ENCODE measurements at regions not wholly inside any gene's neighbourhood (a gene's known extent, or its start where the extent isn't known, plus 50 kb on each side); places are given as distances from the start of the nearest gene placed in this dataset.
A peak's percentile ranks its signal among the peaks of the same experiment; 100 is the strongest.

GRCh38 chr9:82129708-82130107, 141.1 kb downstream of the SPATA31D1 start:
- peaks cover 67% of the 10 kb centered on the region for H3K4me1 Mint-ChIP-seq

DNA sequence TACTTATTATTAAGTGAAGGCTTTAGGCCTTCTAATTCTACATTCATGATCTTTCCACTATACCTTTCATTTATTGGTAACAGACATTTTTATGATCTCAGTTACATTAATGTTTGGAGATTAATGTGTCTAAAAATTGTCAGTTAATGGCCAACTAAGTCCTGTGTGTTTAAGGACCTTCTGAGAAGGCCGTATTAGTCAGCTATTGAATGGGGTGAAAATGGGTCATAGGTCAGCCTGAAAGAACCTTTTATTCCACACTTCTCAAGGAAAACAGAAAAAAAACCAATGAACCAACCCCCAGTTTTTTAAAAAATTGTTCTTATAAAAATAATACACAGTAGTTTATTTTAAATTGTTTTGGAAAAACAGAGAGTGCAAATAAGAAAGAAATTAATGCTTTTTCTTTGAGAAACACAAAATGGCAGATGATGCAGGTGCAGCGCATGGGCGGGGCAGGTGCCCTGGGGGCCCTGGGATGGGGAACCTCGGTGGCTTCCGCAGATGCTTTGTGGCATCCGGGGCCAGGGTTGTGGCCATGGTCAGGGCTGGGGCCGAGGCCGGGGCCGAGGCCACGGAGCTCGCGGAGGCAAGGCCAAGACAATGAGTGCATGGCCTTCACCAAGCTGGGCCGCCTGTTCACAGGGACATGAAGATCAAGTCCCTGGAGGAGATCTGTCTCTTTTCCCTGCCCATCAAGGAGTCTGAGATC, 141.9 kb downstream of the SPATA31D1 start:
- WGBS (ENCODE audit: insufficient coverage): 95% methylated on average over 12 of the region's 13 CpGs
- Mint-ChIP-seq H3K4me3 (no peak overlapping the region), H3K27ac (no peak overlapping the region), H3K4me1 (peaks cover 62% of the 10 kb centered on the region), H3K9me3 (ENCODE audit: insufficient read depth) (no peaks in the 10 kb centered on the region), H3K27me3 (no peaks in the 10 kb centered on the region)
- Histone ChIP-seq H3K36me3 (replicated peaks in 1 of 2; ENCODE audit: control extremely low read depth in 1 of 2, control insufficient read depth in 1 of 2, extremely low read depth in 1 of 2, insufficient read depth in 2 of 2, low read length in 1 of 2) (no peaks in the 10 kb centered on the region), H3K4me1 (ENCODE audit: control insufficient read depth in 2 of 2, insufficient read depth in 2 of 2, low read length in 2 of 2) (peaks cover 50 to 58% of the 10 kb centered on the region in 2 donors), H3K4me2 (replicated peaks; ENCODE audit: low read depth, low read length, poor library complexity, severe bottlenecking) (no peak overlapping the region), H3K4me3 (ENCODE audit: control extremely low read depth in 1 of 5, extremely low read depth in 1 of 5, insufficient read depth in 1 of 5, low read depth in 2 of 5, low read length in 4 of 5) (no peak overlapping the region), H4K20me1 (ENCODE audit: control insufficient read depth, insufficient read depth, low read length, poor library complexity, severe bottlenecking) (no peaks in the 10 kb centered on the region), H3K9ac (ENCODE audit: low read length) (no peak overlapping the region), H2AFZ (ENCODE audit: insufficient read depth, low read depth, low read length, poor library complexity, severe bottlenecking) (no peak overlapping the region), H3K9me3 (ENCODE audit: control extremely low read depth in 1 of 3, control insufficient read depth in 2 of 3, insufficient read depth in 1 of 3, low read length in 2 of 3) (peaks cover 1 to 10% (median 4%) of the 10 kb centered on the region in 3 donors), H3K79me2 (ENCODE audit: control insufficient read depth, insufficient read depth, low read length) (no peaks in the 10 kb centered on the region), H3K27ac (ENCODE audit: low read length in 2 of 2) (no peak overlapping the region), H3K27me3 (replicated peaks in 1 of 4; ENCODE audit: control extremely low read depth in 1 of 4, control insufficient read depth in 3 of 4, insufficient read depth in 4 of 4, low read length in 3 of 4) (no peaks in the 10 kb centered on the region)
- no peak for ATAC-seq (ENCODE audit: low read depth)
- TF ChIP-seq, protein P1, sequence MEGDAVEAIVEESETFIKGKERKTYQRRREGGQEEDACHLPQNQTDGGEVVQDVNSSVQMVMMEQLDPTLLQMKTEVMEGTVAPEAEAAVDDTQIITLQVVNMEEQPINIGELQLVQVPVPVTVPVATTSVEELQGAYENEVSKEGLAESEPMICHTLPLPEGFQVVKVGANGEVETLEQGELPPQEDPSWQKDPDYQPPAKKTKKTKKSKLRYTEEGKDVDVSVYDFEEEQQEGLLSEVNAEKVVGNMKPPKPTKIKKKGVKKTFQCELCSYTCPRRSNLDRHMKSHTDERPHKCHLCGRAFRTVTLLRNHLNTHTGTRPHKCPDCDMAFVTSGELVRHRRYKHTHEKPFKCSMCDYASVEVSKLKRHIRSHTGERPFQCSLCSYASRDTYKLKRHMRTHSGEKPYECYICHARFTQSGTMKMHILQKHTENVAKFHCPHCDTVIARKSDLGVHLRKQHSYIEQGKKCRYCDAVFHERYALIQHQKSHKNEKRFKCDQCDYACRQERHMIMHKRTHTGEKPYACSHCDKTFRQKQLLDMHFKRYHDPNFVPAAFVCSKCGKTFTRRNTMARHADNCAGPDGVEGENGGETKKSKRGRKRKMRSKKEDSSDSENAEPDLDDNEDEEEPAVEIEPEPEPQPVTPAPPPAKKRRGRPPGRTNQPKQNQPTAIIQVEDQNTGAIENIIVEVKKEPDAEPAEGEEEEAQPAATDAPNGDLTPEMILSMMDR (IDR thresholded peaks at IDR 0.05): no peak
- no peak for TF ChIP-seq EZH2 (IDR thresholded peaks at IDR 0.05; ENCODE audit: borderline replicate concordance, insufficient read depth, low read depth, low read length, poor library complexity, severe bottlenecking)
- DNase-seq: no peak
- POLR2A ChIA-PET: no interaction called here
- CTCF ChIA-PET: interaction anchor here (1.5 kb wide), 1 partner anchor 14 kb away, joined by 3 read pairs; no protein-coding TSS in a partner anchor
- intact Hi-C loops (cut with micrococcal nuclease): no loop called here

More at GRCh38 chr9:82129708-82130107, 141.1 kb downstream of the SPATA31D1 start:
- peak overlapping the region in 1 of 2 donors; percentile 92 for H3K27ac ChIP-seq (ENCODE audit: low read length in 2 of 2)
- H3K4me3 ChIP-seq (ENCODE audit: control extremely low read depth in 1 of 5, extremely low read depth in 1 of 5, insufficient read depth in 1 of 5, low read depth in 2 of 5, low read length in 4 of 5): no peak overlapping the region
- H4K20me1 ChIP-seq (ENCODE audit: control insufficient read depth, insufficient read depth, low read length, poor library complexity, severe bottlenecking): no peaks in the 10 kb centered on the region
- DNase-seq (no peak), ATAC-seq (ENCODE audit: low read depth) (no peak)
- no peaks in the 10 kb centered on the region for H3K27me3 ChIP-seq (replicated peaks in 1 of 4; ENCODE audit: control extremely low read depth in 1 of 4, control insufficient read depth in 3 of 4, insufficient read depth in 4 of 4, low read length in 3 of 4)
- Mint-ChIP-seq H3K9me3 (ENCODE audit: insufficient read depth) (no peaks in the 10 kb centered on the region), H3K27me3 (no peaks in the 10 kb centered on the region), H3K4me3 (peak overlapping the region; percentile 8), H3K27ac (no peak overlapping the region)
- no peak overlapping the region for H2AFZ ChIP-seq (ENCODE audit: insufficient read depth, low read depth, low read length, poor library complexity, severe bottlenecking)
- TF ChIP-seq, protein P1 (IDR thresholded peaks at IDR 0.05): no peak
- no peak for TF ChIP-seq EZH2 (IDR thresholded peaks at IDR 0.05; ENCODE audit: borderline replicate concordance, insufficient read depth, low read depth, low read length, poor library complexity, severe bottlenecking)
- ChIA-PET POLR2A (interaction anchor here (0.7 kb wide), 1 partner anchor 70 kb away, joined by 10 read pairs; no protein-coding TSS in a partner anchor), CTCF (interaction anchor here (1.5 kb wide), 1 partner anchor 14 kb away, joined by 3 read pairs; no protein-coding TSS in a partner anchor)
- no peak overlapping the region for H3K9ac ChIP-seq (ENCODE audit: low read length)
- H3K4me1 ChIP-seq (ENCODE audit: control insufficient read depth in 2 of 2, insufficient read depth in 2 of 2, low read length in 2 of 2): peaks cover 58 to 63% of the 10 kb centered on the region in 2 donors
- intact Hi-C loops (cut with micrococcal nuclease): loop anchor here (5.0 kb wide), 1 partner anchor 442 kb away; the partner anchor contains the start of gene TLE1
- H3K4me2 ChIP-seq (replicated peaks; ENCODE audit: low read depth, low read length, poor library complexity, severe bottlenecking): no peak overlapping the region
- no peaks in the 10 kb centered on the region for H3K36me3 ChIP-seq (replicated peaks in 1 of 2; ENCODE audit: control extremely low read depth in 1 of 2, control insufficient read depth in 1 of 2, extremely low read depth in 1 of 2, insufficient read depth in 2 of 2, low read length in 1 of 2)
- WGBS (ENCODE audit: insufficient coverage): no CpG with 5 or more reads among the region's 3 CpGs
- peaks cover 0 to 10% (median 0%) of the 10 kb centered on the region in 3 donors for H3K9me3 ChIP-seq (ENCODE audit: control extremely low read depth in 1 of 3, control insufficient read depth in 2 of 3, insufficient read depth in 1 of 3, low read length in 2 of 3)
- no peaks in the 10 kb centered on the region for H3K79me2 ChIP-seq (ENCODE audit: control insufficient read depth, insufficient read depth, low read length)
